Left cardiac atrium (tissue), 4 donors: ENCODE measurements at regions not wholly inside any gene's neighbourhood (a gene's known extent, or its start where the extent isn't known, plus 50 kb on each side); places are given as distances from the start of the nearest gene placed in this dataset.
"Not testable (repeated sequence)": the region's sequence is repeated elsewhere in the genome, so short reads cannot be mapped to it uniquely, and the experiment has no call there.

Experiments used
- ATAC-seq, 2 donors: fragments of 200-7000 bp; cut with Tn5 transposase; one replicate each; pipeline ENCODE4 v1.9.1; 2020; ENCODE audit warnings: mild to moderate bottlenecking in 2 of 2, moderate library complexity in 2 of 2
- DNase-seq: peaks from one replicate; pipeline ENCODE4 v3.0.0-alpha.2; 2020
- intact Hi-C, 2 donors: fragments of 100-400 bp; cut with DNase I; formaldehyde crosslinking; loops; one replicate each; pipeline versions ENCODE4 v1.14.1 to v1.15.1; 2022 to 2023
- donor health status: DM: no; HTN: yes; CAD: no.
- donor health status: DM: no; HTN: yes; CAD: no; lungs with severe emphysema.
- donor health status: DM: yes; HTN: yes; CAD: no.
- donor health status: Dilated cardiomyopathy.

GRCh38 chr3:177778633-177779032, 581.4 kb upstream of the TBL1XR1 start:
- intact Hi-C loops: no loop called here
- ATAC-seq (no peak), DNase-seq (no peak)

GRCh38 chr3:177781686-177782161, 584.4 kb upstream of the TBL1XR1 start:
- intact Hi-C loops: no loop called here
- ATAC-seq (peak; percentile 92 to 95), DNase-seq (peak; percentile 55)

- DNase-seq (no peak), ATAC-seq (peak in 1 of 2 donors; percentile 24)
- intact Hi-C loops: no loop called here
Observed at GRCh38 chr3:177783338-177783737, 586.1 kb upstream of the TBL1XR1 start.

GRCh38 chr3:177783767-177784166, 586.5 kb upstream of the TBL1XR1 start:
- intact Hi-C loops: no loop called here
- DNase-seq (no peak), ATAC-seq (no peak)

- ATAC-seq (no peak), DNase-seq (no peak)
- intact Hi-C loops: no loop called here
Observed at GRCh38 chr3:177787279-177788041, 590.2 kb upstream of the TBL1XR1 start.

- DNase-seq: no peak
Observed at GRCh38 chr3:177789500-177789899, 592.2 kb upstream of the TBL1XR1 start.

GRCh38 chr3:177792311-177793030, 595.2 kb upstream of the TBL1XR1 start:
- intact Hi-C loops: no loop called here
- DNase-seq (no peak), ATAC-seq (no peak)

More at GRCh38 chr3:177789500-177789899, 592.2 kb upstream of the TBL1XR1 start:
- intact Hi-C loops: no loop called here
- ATAC-seq: no peak

- no peak for ATAC-seq
- no peak for DNase-seq
Observed at GRCh38 chr3:177793451-177793850, 596.2 kb upstream of the TBL1XR1 start.

GRCh38 chr3:177795216-177795615, 597.9 kb upstream of the TBL1XR1 start:
- DNase-seq (no peak), ATAC-seq (no peak)
- intact Hi-C loops: no loop called here

More at GRCh38 chr3:177793451-177793850, 596.2 kb upstream of the TBL1XR1 start:
- intact Hi-C loops: no loop called here

- intact Hi-C loops: no loop called here
- DNase-seq (no peak), ATAC-seq (no peak)
Observed at GRCh38 chr3:177795859-177796258, 598.6 kb upstream of the TBL1XR1 start.

- intact Hi-C loops, ATAC-seq, DNase-seq: not testable (repeated sequence)
Observed at GRCh38 chr3:177800147-177800546, 602.9 kb upstream of the TBL1XR1 start.

GRCh38 chr3:177800561-177800960, 603.3 kb upstream of the TBL1XR1 start:
- DNase-seq (no peak), ATAC-seq (no peak)
- intact Hi-C loops: no loop called here

GRCh38 chr3:177802151-177802900, 605.0 kb upstream of the TBL1XR1 start:
- intact Hi-C loops: no loop called here
- DNase-seq (no peak), ATAC-seq (no peak)

- ATAC-seq (no peak), DNase-seq (no peak)
- intact Hi-C loops: no loop called here
Observed at GRCh38 chr3:177803500-177803899, 606.2 kb upstream of the TBL1XR1 start.

GRCh38 chr3:177804032-177804431, 606.8 kb upstream of the TBL1XR1 start:
- no peak for ATAC-seq
- intact Hi-C loops: no loop called here

GRCh38 chr3:177804646-177805045, 607.4 kb upstream of the TBL1XR1 start:
- intact Hi-C loops: no loop called here
- DNase-seq (no peak), ATAC-seq (no peak)

More at GRCh38 chr3:177804032-177804431, 606.8 kb upstream of the TBL1XR1 start:
- no peak for DNase-seq

GRCh38 chr3:177807150-177807875, 610.0 kb upstream of the TBL1XR1 start:
- no peak for DNase-seq
- intact Hi-C loops: no loop called here
- no peak for ATAC-seq

GRCh38 chr3:177808928-177809478, 611.7 kb upstream of the TBL1XR1 start:
- intact Hi-C loops, ATAC-seq, DNase-seq: not testable (repeated sequence)

GRCh38 chr3:177810162-177810623, 612.9 kb upstream of the TBL1XR1 start:
- intact Hi-C loops: no loop called here
- ATAC-seq: peak; percentile 50 to 84
- DNase-seq: no peak
